HCT116 (cell line): ENCODE measurements at regions not wholly inside any gene's neighbourhood (a gene's known extent, or its start where the extent isn't known, plus 50 kb on each side); places are given as distances from the start of the nearest gene placed in this dataset.

ENCODE experiments used
- ATAC-seq: fragments of 200-7000 bp; cut with Tn5 transposase; 2 replicates; pipeline ENCODE4 v1.9.1; 2020; ENCODE audit warnings: mild to moderate bottlenecking, moderate library complexity
- BruUV-seq: library from RNA; stranded (reverse); fragments of 400-500 nt; replicated peaks from 2 replicates; lab custom pipeline; 2021; lab: Mats Ljungman, UMichigan
- CTCF ChIA-PET: fragments of 300-600 bp; sonication (Branson Sonifier 250); formaldehyde crosslinking; loops from one replicate; lab custom pipeline; 2021; ENCODE audit warnings: antibody characterized with exemption; lab: Charles Lee
- POLR2A ChIA-PET: fragments of 300-600, 350-600 bp; sonication (Branson Sonifier 250); formaldehyde crosslinking; loops from one replicate; lab custom pipeline; 2021; ENCODE audit warnings: antibody characterized with exemption; lab: Charles Lee
- RAD21 ChIA-PET, 2 experiments: fragments of 300-600 bp; sonication (Branson Sonifier 250); formaldehyde crosslinking; loops; one replicate each; lab custom pipeline; 2023; ENCODE audit warnings: low total read pairs in 2 of 2; ENCODE audit not compliant: uncharacterized antibody in 2 of 2, unreplicated experiment in 2 of 2, low non-redundant PET in 1 of 2; lab: Charles Lee
- DNase-seq: peaks from one replicate; pipeline ENCODE4 v3.0.0-alpha.2; 2010; ENCODE audit warnings: low read depth, low spot score
- H2AFZ ChIP-seq: fragments of 200-600 bp; shearing (Covaris generic), sonication (generic); 2 replicates; pipeline ENCODE4 v1.6.1; 2017; ENCODE audit warnings: low read depth, mixed run types, mixed read lengths, antibody characterized with exemption, low read length; ENCODE audit not compliant: poor library complexity, severe bottlenecking
- H3K27ac ChIP-seq: 2 replicates; pipeline ENCODE4 v1.5.1; 2012; ENCODE audit warnings: low read depth, low read length
- H3K27me3 ChIP-seq: fragments of 200-600 bp; sonication (generic); 2 replicates; pipeline ENCODE4 v1.6.1; 2016; ENCODE audit warnings: mixed run types, low read length, mixed read lengths; ENCODE audit not compliant: insufficient read depth
- H3K36me3 ChIP-seq, 2 experiments: fragments of 200-500 bp in 1 of 2; fragments of 200-600 bp in 1 of 2; sonication (Bioruptor generic) in 1 of 2; sonication (generic) in 1 of 2; 2 replicates each; pipeline versions ENCODE4 v1.5.1 to v1.6.1; 2014 to 2016; ENCODE audit warnings: low read length in 2 of 2, inconsistent platforms in 1 of 2, mixed read lengths in 1 of 2, mixed run types in 1 of 2; ENCODE audit not compliant: insufficient read depth in 2 of 2, control insufficient read depth in 1 of 2
- H3K4me1 ChIP-seq, 2 experiments: fragments of 200-600 bp in 1 of 2; sonication (generic) in 1 of 2; 2 replicates each; pipeline versions ENCODE4 v1.5.1 to v1.6.1; 2012 to 2017; ENCODE audit warnings: low read length in 2 of 2, inconsistent platforms in 1 of 2, mild to moderate bottlenecking in 1 of 2, mixed read lengths in 1 of 2, mixed run types in 1 of 2, moderate library complexity in 1 of 2; ENCODE audit not compliant: insufficient read depth in 2 of 2, control insufficient read depth in 1 of 2
- H3K4me2 ChIP-seq: fragments of 200-600 bp; sonication (generic); 2 replicates; pipeline ENCODE4 v1.6.1; 2017; ENCODE audit warnings: mixed run types, low read length, mixed read lengths
- H3K4me3 ChIP-seq, 2 experiments: fragments of 200-600 bp in 1 of 2; sonication (generic) in 1 of 2; replicated peaks in 1 of 2; 2 replicates each; pipeline ENCODE4 v1.5.1; 2011 to 2016; ENCODE audit warnings: low read length in 2 of 2, control low read depth in 1 of 2, low read depth in 1 of 2, mild to moderate bottlenecking in 1 of 2, mixed read lengths in 1 of 2, mixed run types in 1 of 2
- H3K79me2 ChIP-seq: fragments of 200-600 bp; sonication (generic); 2 replicates; pipeline ENCODE4 v1.6.1; 2017; ENCODE audit warnings: mild to moderate bottlenecking, mixed run types, low read length, moderate library complexity, mixed read lengths; ENCODE audit not compliant: insufficient read depth
- H3K9ac ChIP-seq: fragments of 200-600 bp; sonication (generic); 2 replicates; pipeline ENCODE4 v1.6.1; 2016; ENCODE audit warnings: low read length, mixed read lengths
- H3K9me2 ChIP-seq: fragments of 200-600 bp; sonication (generic), shearing (Covaris generic); 2 replicates; pipeline ENCODE4 v1.6.1; 2017; ENCODE audit warnings: mixed run types, mild to moderate bottlenecking, moderate library complexity; ENCODE audit not compliant: insufficient read depth
- H3K9me3 ChIP-seq, 2 experiments: fragments of 200-500 bp in 1 of 2; fragments of 200-600 bp in 1 of 2; sonication (Bioruptor generic) in 1 of 2; sonication (generic) in 1 of 2; 2 replicates each; pipeline ENCODE4 v1.6.1; 2014 to 2017; ENCODE audit warnings: low read length in 2 of 2, mixed read lengths in 2 of 2, inconsistent platforms in 1 of 2, low read depth in 1 of 2, mild to moderate bottlenecking in 1 of 2, mixed run types in 1 of 2, moderate library complexity in 1 of 2; ENCODE audit not compliant: control insufficient read depth in 1 of 2, insufficient read depth in 1 of 2
- H4K20me1 ChIP-seq: fragments of 200-600 bp; sonication (generic), shearing (Covaris generic); 2 replicates; pipeline ENCODE4 v1.6.1; 2017; ENCODE audit warnings: mixed run types, mild to moderate bottlenecking, moderate library complexity; ENCODE audit not compliant: insufficient read depth
- CBX3 ChIP-seq: IDR thresholded peaks from 2 replicates; pipeline ENCODE4 v1.6.1; 2012; ENCODE audit warnings: low read depth
- EGR1 ChIP-seq: IDR thresholded peaks from 2 replicates; pipeline ENCODE4 v1.6.1; 2012; ENCODE audit warnings: low read depth
- FOSL1 ChIP-seq: IDR thresholded peaks from 2 replicates; pipeline ENCODE4 v1.6.1; 2012; ENCODE audit warnings: low read depth
- JUND ChIP-seq: IDR thresholded peaks from 2 replicates; pipeline ENCODE4 v1.6.1; 2012
- POLR2AphosphoS5 ChIP-seq: IDR thresholded peaks from 2 replicates; pipeline ENCODE4 v1.6.1; 2011; ENCODE audit warnings: mild to moderate bottlenecking, low read depth, low read length, moderate library complexity
- SP1 ChIP-seq: IDR thresholded peaks from 2 replicates; pipeline ENCODE4 v1.6.1; 2012; ENCODE audit warnings: low read depth
- SRF ChIP-seq: IDR thresholded peaks from 2 replicates; pipeline ENCODE4 v1.6.1; 2012; ENCODE audit warnings: low read depth
- TCF7L2 ChIP-seq: IDR thresholded peaks from 2 replicates; pipeline ENCODE4 v1.7.0; 2011; ENCODE audit warnings: borderline replicate concordance, inconsistent platforms; ENCODE audit not compliant: insufficient read depth, insufficient read length; ENCODE audit errors: extremely low read depth
- YY1 ChIP-seq: IDR thresholded peaks from 2 replicates; pipeline ENCODE4 v1.6.1; 2011; ENCODE audit warnings: low read length, low read depth, moderate library complexity, mild to moderate bottlenecking; ENCODE audit not compliant: insufficient replicate concordance; ENCODE audit errors: extremely low read depth
- ZFX ChIP-seq: fragments of 450-650 bp; IDR thresholded peaks from 2 replicates; pipeline ENCODE4 v1.6.1; 2017
- intact Hi-C: fragments of 100-400 bp; cut with micrococcal nuclease; formaldehyde crosslinking; loops from 2 replicates; pipeline ENCODE4 v1.10.0; 2022

DNA sequence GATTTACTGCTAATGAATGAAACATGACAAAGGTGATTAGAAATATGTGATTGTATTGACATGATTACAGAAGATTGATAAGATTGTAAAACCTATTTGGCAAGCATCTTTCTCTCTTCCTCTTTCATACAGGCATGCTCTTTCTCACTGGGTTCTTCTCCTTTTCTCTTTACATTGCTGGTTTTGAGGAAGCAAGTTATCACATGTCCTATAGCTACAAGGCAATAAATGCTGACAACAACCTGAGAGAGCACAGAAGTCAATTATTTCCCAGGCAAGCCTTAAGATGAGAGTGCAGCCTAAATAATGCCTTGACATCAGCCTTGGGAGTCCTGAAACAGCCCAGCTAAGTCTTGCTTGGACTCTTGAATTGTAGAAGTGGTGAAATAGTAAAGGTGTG is 875.0 kb downstream of the SLITRK1 start:
- Histone ChIP-seq H3K27ac (no peak overlapping the region), H3K4me1 (no peaks in the 10 kb centered on the region), H2AFZ (no peak overlapping the region), H3K4me2 (no peak overlapping the region), H3K4me3 (no peak overlapping the region), H3K9me2 (no peaks in the 10 kb centered on the region), H3K27me3 (no peaks in the 10 kb centered on the region), H3K9me3 (no peaks in the 10 kb centered on the region), H3K36me3 (no peaks in the 10 kb centered on the region), H3K9ac (no peak overlapping the region), H4K20me1 (no peaks in the 10 kb centered on the region), H3K79me2 (no peaks in the 10 kb centered on the region)
- RAD21 ChIA-PET, result no interaction called here
- POLR2A ChIA-PET, result no interaction called here
- ATAC-seq, result no peak
- intact Hi-C loops, result no loop called here
- DNase-seq, result no peak
- CTCF ChIA-PET, result no interaction called here
- no TSS peak for BruUV-seq
- TF ChIP-seq CBX3 (no peak), SP1 (no peak), POLR2AphosphoS5 (no peak), TCF7L2 (no peak), SRF (no peak), FOSL1 (no peak), YY1 (no peak)

- no peak overlapping the region for H3K4me2 ChIP-seq
- H3K9ac ChIP-seq, result no peak overlapping the region
- intact Hi-C loops, result no loop called here
- no peaks in the 10 kb centered on the region for H4K20me1 ChIP-seq
- no peak overlapping the region for H3K4me3 ChIP-seq
- no peak overlapping the region for H3K27ac ChIP-seq
- no peaks in the 10 kb centered on the region for H3K36me3 ChIP-seq
- no peaks in the 10 kb centered on the region for H3K9me2 ChIP-seq
- ChIA-PET CTCF (no interaction called here), RAD21 (no interaction called here), POLR2A (no interaction called here)
- TF ChIP-seq ZFX (no peak), JUND (no peak), EGR1 (no peak)
- H3K4me1 ChIP-seq, result no peaks in the 10 kb centered on the region
- H3K79me2 ChIP-seq, result no peaks in the 10 kb centered on the region
- H2AFZ ChIP-seq, result no peak overlapping the region
- no TSS peak for BruUV-seq
- DNase-seq, result no peak
- peaks cover 3 to 5% of the 10 kb centered on the region in 2 experiments; a peak in 1 of 4 replicates for H3K9me3 ChIP-seq
- no peak for ATAC-seq
- no peaks in the 10 kb centered on the region for H3K27me3 ChIP-seq
Observed at GRCh38 chr13:83003185-83003584, 879.1 kb downstream of the SLITRK1 start.
